Kidney glomerular epithelial cell (primary cell): ENCODE measurements at regions not wholly inside any gene's neighbourhood (a gene's known extent, or its start where the extent isn't known, plus 50 kb on each side); places are given as distances from the start of the nearest gene placed in this dataset.
"Not testable (repeated sequence)": the region's sequence is repeated elsewhere in the genome, so short reads cannot be mapped to it uniquely, and the experiment has no call there.

ENCODE experiments used
- DNase-seq: peaks from one replicate; lab custom pipeline; 2025; lab: John Stamatoyannopoulos, UW

- DNase-seq = no peak
These were observed 155.1 kb upstream of the GORAB start for GRCh38 chr1:170376801-170377385.

- DNase-seq = no peak
These were observed 154.5 kb upstream of the GORAB start for GRCh38 chr1:170377440-170377839.

GRCh38 chr1:170377896-170378634 lies 153.9 kb upstream of the GORAB start:
- no peak for DNase-seq

- no peak for DNase-seq
These were observed 146.2 kb upstream of the GORAB start for GRCh38 chr1:170385750-170386149.

GRCh38 chr1:170388489-170388888 lies 143.5 kb upstream of the GORAB start:
- DNase-seq = no peak

- no peak for DNase-seq
These were observed 136.8 kb upstream of the GORAB start for GRCh38 chr1:170395149-170395548.

- DNase-seq = no peak
These were observed 134.9 kb upstream of the GORAB start for GRCh38 chr1:170397061-170397460.

GRCh38 chr1:170402476-170403311 lies 129.3 kb upstream of the GORAB start:
- DNase-seq = no peak

- DNase-seq = no peak
These were observed 124.8 kb upstream of the GORAB start for GRCh38 chr1:170407138-170407537.

- DNase-seq = no peak
These were observed 124.4 kb upstream of the GORAB start for GRCh38 chr1:170407581-170407980.

GRCh38 chr1:170410401-170411166 lies 121.4 kb upstream of the GORAB start:
- DNase-seq = no peak

- DNase-seq = no peak
These were observed 116.8 kb upstream of the GORAB start for GRCh38 chr1:170414989-170415709.

- no peak for DNase-seq
These were observed 116.1 kb upstream of the GORAB start for GRCh38 chr1:170415710-170416372.

- no peak for DNase-seq
These were observed 107.6 kb upstream of the GORAB start for GRCh38 chr1:170424346-170424745.

GRCh38 chr1:170426596-170426995 lies 105.4 kb upstream of the GORAB start:
- no peak for DNase-seq

- not testable (repeated sequence) for DNase-seq
These were observed 105.0 kb upstream of the GORAB start for GRCh38 chr1:170427002-170427401.

GRCh38 chr1:170436928-170437327 lies 95.0 kb upstream of the GORAB start:
- DNase-seq = no peak

GRCh38 chr1:170445096-170445495 lies 86.9 kb upstream of the GORAB start:
- DNase-seq = no peak

- no peak for DNase-seq
These were observed 83.3 kb upstream of the GORAB start for GRCh38 chr1:170448661-170449158.

GRCh38 chr1:170457325-170458050 lies 74.5 kb upstream of the GORAB start:
- not testable (repeated sequence) for DNase-seq
